A549 (cell line): ENCODE measurements at regions not wholly inside any gene's neighbourhood (a gene's known extent, or its start where the extent isn't known, plus 50 kb on each side); places are given as distances from the start of the nearest gene placed in this dataset.

Experiments used
- CHD4 ChIP-seq: fragments of 200-600 bp; sonication (generic); IDR thresholded peaks from 2 replicates; pipeline ENCODE4 v1.6.1; 2016; ENCODE audit warnings: antibody characterized with exemption, mild to moderate bottlenecking, borderline replicate concordance
- EP300 ChIP-seq, 2 experiments: fragments of >200 bp; sonication (Bioruptor Twin); formaldehyde crosslinking; IDR thresholded peaks; 2 replicates in 1 of 2; 3 replicates in 1 of 2; pipeline ENCODE4 v1.6.1; 2016 to 2017
- FOSB ChIP-seq: fragments of 250-450 bp; sonication (Bioruptor Pico); IDR thresholded peaks from 2 replicates; pipeline ENCODE4 v1.5.0; 2020; ENCODE audit warnings: mild to moderate bottlenecking, moderate library complexity
- JUN ChIP-seq, 2 experiments: fragments of >200 bp; sonication (Bioruptor Twin); formaldehyde crosslinking; IDR thresholded peaks; 2 replicates in 1 of 2; 3 replicates in 1 of 2; pipeline ENCODE4 v1.6.1; 2016 to 2017
- MAFK ChIP-seq: fragments of 450-650 bp; IDR thresholded peaks from 2 replicates; pipeline ENCODE4 v1.6.1; 2014; ENCODE audit not compliant: partially characterized antibody
- POLR2A ChIP-seq: IDR thresholded peaks from 2 replicates; pipeline ENCODE4 v1.6.1; 2012; ENCODE audit warnings: mild to moderate bottlenecking, low read length
- RFX5 ChIP-seq: fragments of 450-650 bp; IDR thresholded peaks from 2 replicates; pipeline ENCODE4 v1.7.1; 2014; ENCODE audit warnings: antibody characterized with exemption, mild to moderate bottlenecking, moderate library complexity
- TF ChIP-seq, protein P1 (sequence below): fragments of >200 bp; sonication (Bioruptor Twin); formaldehyde crosslinking; IDR thresholded peaks from 3 replicates; pipeline ENCODE4 v1.5.1; 2016
- TF ChIP-seq, protein P2 (sequence below): fragments of >200 bp; sonication (Bioruptor Twin); formaldehyde crosslinking; IDR thresholded peaks from 3 replicates; pipeline ENCODE4 v1.6.1; 2016
- TF ChIP-seq, protein P3 (sequence below): fragments of 450-650 bp; IDR thresholded peaks from 2 replicates; pipeline ENCODE4 v1.6.1; 2014; ENCODE audit warnings: antibody characterized with exemption

DNA sequence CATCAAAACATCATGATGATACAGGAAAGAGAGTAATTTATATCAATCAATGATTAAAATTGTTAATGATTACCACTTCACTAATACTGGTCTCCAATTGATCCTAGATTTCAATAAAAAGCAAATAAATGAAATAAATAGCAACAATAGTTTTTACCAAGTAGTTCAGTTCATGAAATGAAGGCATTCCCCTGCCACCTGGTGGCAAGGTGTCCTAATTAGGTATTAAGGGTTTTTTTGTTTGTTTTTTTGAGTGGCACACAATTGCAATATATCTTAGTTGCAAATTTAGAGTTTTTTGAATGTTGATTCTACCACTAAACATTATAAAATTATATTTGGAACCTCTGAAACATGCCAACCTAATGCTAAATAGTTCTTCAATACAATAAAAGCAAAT lies 157.4 kb upstream of the PDE5A start:
- TF ChIP-seq RFX5 (no peak), MAFK (no peak), CHD4 (no peak), POLR2A (no peak), JUN (IDR thresholded peaks at IDR 0.05) (no peak), FOSB (no peak), EP300 (IDR thresholded peaks at IDR 0.05) (no peak)
- TF ChIP-seq, protein P1, sequence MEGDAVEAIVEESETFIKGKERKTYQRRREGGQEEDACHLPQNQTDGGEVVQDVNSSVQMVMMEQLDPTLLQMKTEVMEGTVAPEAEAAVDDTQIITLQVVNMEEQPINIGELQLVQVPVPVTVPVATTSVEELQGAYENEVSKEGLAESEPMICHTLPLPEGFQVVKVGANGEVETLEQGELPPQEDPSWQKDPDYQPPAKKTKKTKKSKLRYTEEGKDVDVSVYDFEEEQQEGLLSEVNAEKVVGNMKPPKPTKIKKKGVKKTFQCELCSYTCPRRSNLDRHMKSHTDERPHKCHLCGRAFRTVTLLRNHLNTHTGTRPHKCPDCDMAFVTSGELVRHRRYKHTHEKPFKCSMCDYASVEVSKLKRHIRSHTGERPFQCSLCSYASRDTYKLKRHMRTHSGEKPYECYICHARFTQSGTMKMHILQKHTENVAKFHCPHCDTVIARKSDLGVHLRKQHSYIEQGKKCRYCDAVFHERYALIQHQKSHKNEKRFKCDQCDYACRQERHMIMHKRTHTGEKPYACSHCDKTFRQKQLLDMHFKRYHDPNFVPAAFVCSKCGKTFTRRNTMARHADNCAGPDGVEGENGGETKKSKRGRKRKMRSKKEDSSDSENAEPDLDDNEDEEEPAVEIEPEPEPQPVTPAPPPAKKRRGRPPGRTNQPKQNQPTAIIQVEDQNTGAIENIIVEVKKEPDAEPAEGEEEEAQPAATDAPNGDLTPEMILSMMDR = peak; percentile 28
- TF ChIP-seq, protein P2, sequence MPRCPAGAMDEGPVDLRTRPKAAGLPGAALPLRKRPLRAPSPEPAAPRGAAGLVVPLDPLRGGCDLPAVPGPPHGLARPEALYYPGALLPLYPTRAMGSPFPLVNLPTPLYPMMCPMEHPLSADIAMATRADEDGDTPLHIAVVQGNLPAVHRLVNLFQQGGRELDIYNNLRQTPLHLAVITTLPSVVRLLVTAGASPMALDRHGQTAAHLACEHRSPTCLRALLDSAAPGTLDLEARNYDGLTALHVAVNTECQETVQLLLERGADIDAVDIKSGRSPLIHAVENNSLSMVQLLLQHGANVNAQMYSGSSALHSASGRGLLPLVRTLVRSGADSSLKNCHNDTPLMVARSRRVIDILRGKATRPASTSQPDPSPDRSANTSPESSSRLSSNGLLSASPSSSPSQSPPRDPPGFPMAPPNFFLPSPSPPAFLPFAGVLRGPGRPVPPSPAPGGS = no peak
- TF ChIP-seq, protein P3, sequence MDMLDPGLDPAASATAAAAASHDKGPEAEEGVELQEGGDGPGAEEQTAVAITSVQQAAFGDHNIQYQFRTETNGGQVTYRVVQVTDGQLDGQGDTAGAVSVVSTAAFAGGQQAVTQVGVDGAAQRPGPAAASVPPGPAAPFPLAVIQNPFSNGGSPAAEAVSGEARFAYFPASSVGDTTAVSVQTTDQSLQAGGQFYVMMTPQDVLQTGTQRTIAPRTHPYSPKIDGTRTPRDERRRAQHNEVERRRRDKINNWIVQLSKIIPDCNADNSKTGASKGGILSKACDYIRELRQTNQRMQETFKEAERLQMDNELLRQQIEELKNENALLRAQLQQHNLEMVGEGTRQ = no peak
